Peyer's patch (tissue), 4 donors: ENCODE measurements at regions not wholly inside any gene's neighbourhood (a gene's known extent, or its start where the extent isn't known, plus 50 kb on each side); places are given as distances from the start of the nearest gene placed in this dataset.
"Not testable (repeated sequence)": the region's sequence is repeated elsewhere in the genome, so short reads cannot be mapped to it uniquely, and the experiment has no call there.

Source experiments
- DNase-seq, 3 donors: peaks; one replicate each; pipeline ENCODE4 v3.0.0-alpha.2; 2017 to 2019
- H3K27ac ChIP-seq, 4 donors: fragments of 200-600 bp; sonication (generic); one replicate each; pipeline ENCODE4 v1.5.1; 2016 to 2019
- H3K27me3 ChIP-seq, 2 donors: fragments of 200-600 bp; sonication (generic); one replicate each; pipeline ENCODE4 v1.5.1; 2019
- H3K36me3 ChIP-seq, 3 donors: fragments of 200-600 bp; sonication (generic); one replicate each; pipeline ENCODE4 v1.5.1; 2016 to 2019
- H3K4me1 ChIP-seq, 4 donors: fragments of 200-600 bp; sonication (generic); one replicate each; pipeline ENCODE4 v1.5.1; 2016 to 2019
- H3K4me3 ChIP-seq, 4 donors: fragments of 200-600 bp; sonication (generic); 1 replicate in 3 of 4; 2 replicates in 1 of 4; pipeline ENCODE4 v1.5.1; 2016 to 2019; ENCODE audit warnings: mild to moderate bottlenecking in 1 of 4
- H3K9me3 ChIP-seq, 4 donors: fragments of 200-600 bp; sonication (generic); one replicate each; pipeline ENCODE4 v1.5.1; 2016 to 2019; ENCODE audit warnings: mild to moderate bottlenecking in 1 of 4
- POLR2A ChIP-seq, 2 donors: fragments of 450-650 bp; IDR thresholded peaks; one replicate each; pipeline ENCODE4 v1.5.1; 2017; ENCODE audit warnings: antibody characterized with exemption in 2 of 2, mild to moderate bottlenecking in 2 of 2, moderate library complexity in 2 of 2
- TF ChIP-seq, protein P1 (sequence below), 6 experiments: fragments of 450-650 bp in 4 of 6; fragments of 200-600 bp in 2 of 6; sonication (generic) in 1 of 6; IDR thresholded peaks; one replicate each; pipeline ENCODE4 v1.5.1; 2017 to 2019; ENCODE audit warnings: antibody characterized with exemption in 6 of 6, mild to moderate bottlenecking in 3 of 6, moderate library complexity in 1 of 6

DNA sequence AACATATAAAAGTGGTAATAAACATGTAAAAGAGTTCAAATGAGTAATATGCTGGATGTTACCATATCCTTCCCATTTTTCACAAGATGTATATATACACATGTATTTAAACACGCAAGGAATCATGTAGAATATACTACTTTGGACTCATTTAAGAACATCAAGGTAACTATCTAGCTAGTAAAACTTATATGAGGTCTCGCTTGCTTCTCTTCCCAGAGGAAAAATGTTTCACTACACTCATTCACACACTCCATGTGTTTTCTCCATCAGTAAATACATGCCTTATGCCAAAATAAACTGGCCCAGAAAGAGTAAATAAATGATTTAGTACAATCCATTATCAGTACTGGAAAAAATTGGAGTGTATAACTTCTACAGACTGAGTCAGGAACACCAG lies 229.2 kb upstream of the MME start:
- no peaks in the 10 kb centered on the region for H3K9me3 ChIP-seq
- TF ChIP-seq POLR2A (IDR thresholded peaks at IDR 0.05) = no peak
- TF ChIP-seq, protein P1, sequence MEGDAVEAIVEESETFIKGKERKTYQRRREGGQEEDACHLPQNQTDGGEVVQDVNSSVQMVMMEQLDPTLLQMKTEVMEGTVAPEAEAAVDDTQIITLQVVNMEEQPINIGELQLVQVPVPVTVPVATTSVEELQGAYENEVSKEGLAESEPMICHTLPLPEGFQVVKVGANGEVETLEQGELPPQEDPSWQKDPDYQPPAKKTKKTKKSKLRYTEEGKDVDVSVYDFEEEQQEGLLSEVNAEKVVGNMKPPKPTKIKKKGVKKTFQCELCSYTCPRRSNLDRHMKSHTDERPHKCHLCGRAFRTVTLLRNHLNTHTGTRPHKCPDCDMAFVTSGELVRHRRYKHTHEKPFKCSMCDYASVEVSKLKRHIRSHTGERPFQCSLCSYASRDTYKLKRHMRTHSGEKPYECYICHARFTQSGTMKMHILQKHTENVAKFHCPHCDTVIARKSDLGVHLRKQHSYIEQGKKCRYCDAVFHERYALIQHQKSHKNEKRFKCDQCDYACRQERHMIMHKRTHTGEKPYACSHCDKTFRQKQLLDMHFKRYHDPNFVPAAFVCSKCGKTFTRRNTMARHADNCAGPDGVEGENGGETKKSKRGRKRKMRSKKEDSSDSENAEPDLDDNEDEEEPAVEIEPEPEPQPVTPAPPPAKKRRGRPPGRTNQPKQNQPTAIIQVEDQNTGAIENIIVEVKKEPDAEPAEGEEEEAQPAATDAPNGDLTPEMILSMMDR (IDR thresholded peaks at IDR 0.05) = no peak
- H3K27me3 ChIP-seq = no peaks in the 10 kb centered on the region
- no peaks in the 10 kb centered on the region for H3K4me1 ChIP-seq
- no peak overlapping the region for H3K4me3 ChIP-seq
- DNase-seq = no peak
- H3K36me3 ChIP-seq = no peaks in the 10 kb centered on the region
- H3K27ac ChIP-seq = no peak overlapping the region

DNA sequence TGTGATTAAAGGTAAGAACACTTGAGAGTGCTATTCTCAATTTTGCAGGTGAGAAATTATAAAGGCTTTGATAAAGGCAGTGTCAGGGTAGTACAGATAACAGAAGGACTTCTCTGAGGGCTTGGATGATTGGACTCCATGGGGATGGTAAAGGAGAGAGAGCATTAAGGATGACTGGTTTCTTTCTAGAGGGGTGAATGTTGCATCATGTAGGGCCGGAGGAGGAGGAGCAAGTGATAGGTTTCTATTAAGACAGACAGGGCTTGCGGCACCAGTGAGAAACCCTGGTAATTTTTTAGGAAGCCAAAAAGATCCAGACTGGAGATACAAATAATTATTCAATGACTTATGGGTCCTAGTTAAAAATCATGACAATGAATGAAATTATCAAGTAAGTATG lies 230.7 kb upstream of the MME start:
- H3K27me3 ChIP-seq = no peaks in the 10 kb centered on the region
- TF ChIP-seq POLR2A (IDR thresholded peaks at IDR 0.05) = no peak
- TF ChIP-seq, protein P1 (IDR thresholded peaks at IDR 0.05) = no peak
- DNase-seq = no peak
- H3K4me1 ChIP-seq = no peaks in the 10 kb centered on the region
- H3K27ac ChIP-seq = no peak overlapping the region
- H3K36me3 ChIP-seq = no peaks in the 10 kb centered on the region
- no peaks in the 10 kb centered on the region for H3K9me3 ChIP-seq
- no peak overlapping the region for H3K4me3 ChIP-seq

DNA sequence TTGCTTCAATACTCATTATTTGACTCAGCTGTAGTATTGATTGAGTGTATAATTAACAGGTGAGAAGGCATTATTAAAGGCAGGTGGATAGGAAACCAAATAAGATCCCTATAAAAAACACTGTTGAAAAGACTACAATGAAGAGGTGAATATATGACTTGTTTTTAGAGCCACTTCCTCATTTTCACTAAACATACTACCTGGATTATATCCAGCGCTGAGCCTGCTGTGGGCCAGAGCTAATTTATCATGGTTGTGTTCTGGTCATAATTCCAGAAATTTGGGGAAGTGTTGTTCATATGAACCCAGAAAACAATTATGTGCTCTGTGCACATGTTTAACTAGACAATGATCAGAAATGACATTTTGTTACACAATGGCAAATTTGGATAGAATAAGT lies 235.3 kb upstream of the MME start:
- H3K27ac ChIP-seq = no peak overlapping the region
- no peaks in the 10 kb centered on the region for H3K4me1 ChIP-seq
- no peak for DNase-seq
- TF ChIP-seq POLR2A (IDR thresholded peaks at IDR 0.05) = no peak
- TF ChIP-seq, protein P1 (IDR thresholded peaks at IDR 0.05) = no peak
- no peaks in the 10 kb centered on the region for H3K9me3 ChIP-seq
- no peaks in the 10 kb centered on the region for H3K27me3 ChIP-seq
- no peak overlapping the region for H3K4me3 ChIP-seq
- no peaks in the 10 kb centered on the region for H3K36me3 ChIP-seq

DNA sequence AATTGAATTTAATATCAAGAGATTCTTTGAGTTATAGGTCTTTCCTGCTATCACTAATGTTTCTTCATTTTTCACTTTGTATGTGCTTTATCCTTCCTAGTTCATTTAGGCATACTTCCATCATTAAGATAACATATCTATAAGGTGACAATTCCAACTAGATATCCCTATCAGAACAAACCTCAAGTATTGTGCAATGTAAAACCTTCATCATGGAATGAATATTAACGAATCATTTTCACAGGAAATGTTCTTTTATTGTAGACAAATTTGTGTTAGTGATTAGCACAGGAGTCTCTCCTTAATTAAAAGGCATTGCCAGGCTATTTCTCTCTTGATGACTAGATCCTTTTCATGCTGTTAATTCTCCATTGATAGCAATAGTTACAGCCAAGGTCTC lies 236.5 kb upstream of the MME start:
- no peak overlapping the region for H3K4me3 ChIP-seq
- H3K9me3 ChIP-seq = no peaks in the 10 kb centered on the region
- TF ChIP-seq, protein P1 (IDR thresholded peaks at IDR 0.05) = no peak
- no peak for TF ChIP-seq POLR2A (IDR thresholded peaks at IDR 0.05)
- DNase-seq = no peak
- H3K4me1 ChIP-seq = no peaks in the 10 kb centered on the region
- no peak overlapping the region for H3K27ac ChIP-seq
- H3K27me3 ChIP-seq = no peaks in the 10 kb centered on the region
- no peaks in the 10 kb centered on the region for H3K36me3 ChIP-seq

DNA sequence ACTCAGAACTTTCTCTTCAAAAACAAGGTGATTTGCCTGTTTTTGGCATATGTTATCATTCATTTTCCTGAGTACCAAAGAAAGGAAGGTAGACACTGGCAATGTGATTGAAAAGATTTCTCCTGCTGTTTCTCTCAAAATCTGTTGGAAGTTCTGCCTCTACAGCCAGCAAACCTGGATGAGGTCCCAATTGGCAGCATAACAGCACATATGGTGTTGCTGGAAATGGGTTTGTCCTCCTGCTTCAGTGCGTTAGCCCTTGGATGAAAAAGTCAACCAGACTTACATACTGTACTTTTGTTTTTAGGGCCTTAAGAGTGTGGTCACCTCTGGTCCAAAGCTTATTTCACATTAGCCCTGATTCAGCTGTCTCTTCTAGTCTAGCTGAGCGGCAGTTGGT lies 237.6 kb upstream of the MME start:
- DNase-seq = no peak
- Histone ChIP-seq H3K36me3 (no peaks in the 10 kb centered on the region), H3K27me3 (no peaks in the 10 kb centered on the region), H3K9me3 (no peaks in the 10 kb centered on the region), H3K27ac (no peak overlapping the region), H3K4me3 (no peak overlapping the region), H3K4me1 (no peaks in the 10 kb centered on the region)
- TF ChIP-seq, protein P1 (IDR thresholded peaks at IDR 0.05) = no peak
- TF ChIP-seq POLR2A (IDR thresholded peaks at IDR 0.05) = no peak

DNA sequence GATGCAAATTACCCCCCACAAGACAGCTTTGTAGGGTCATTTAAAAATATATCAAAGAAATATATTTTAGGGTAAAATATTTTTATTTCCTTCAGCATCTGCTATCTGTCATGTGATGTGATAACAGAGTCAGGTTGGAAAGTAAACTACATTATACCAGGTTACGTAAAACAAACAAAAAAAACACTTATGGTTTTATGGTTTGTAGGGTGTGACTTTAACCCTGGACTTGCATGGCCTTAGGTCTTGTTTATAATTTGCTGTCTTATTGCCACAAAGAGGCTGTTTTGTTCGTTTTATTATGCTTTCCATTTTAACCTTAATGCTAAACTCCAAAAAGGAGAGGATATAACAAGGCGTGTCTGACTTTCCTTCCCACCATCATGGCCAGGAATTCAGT lies 244.5 kb upstream of the MME start:
- no peaks in the 10 kb centered on the region for H3K27me3 ChIP-seq
- no peak for DNase-seq
- H3K27ac ChIP-seq = no peak overlapping the region
- H3K36me3 ChIP-seq = no peaks in the 10 kb centered on the region
- TF ChIP-seq, protein P1 (IDR thresholded peaks at IDR 0.05) = no peak
- no peak for TF ChIP-seq POLR2A (IDR thresholded peaks at IDR 0.05)
- H3K4me1 ChIP-seq = no peaks in the 10 kb centered on the region
- no peak overlapping the region for H3K4me3 ChIP-seq
- H3K9me3 ChIP-seq = no peaks in the 10 kb centered on the region

DNA sequence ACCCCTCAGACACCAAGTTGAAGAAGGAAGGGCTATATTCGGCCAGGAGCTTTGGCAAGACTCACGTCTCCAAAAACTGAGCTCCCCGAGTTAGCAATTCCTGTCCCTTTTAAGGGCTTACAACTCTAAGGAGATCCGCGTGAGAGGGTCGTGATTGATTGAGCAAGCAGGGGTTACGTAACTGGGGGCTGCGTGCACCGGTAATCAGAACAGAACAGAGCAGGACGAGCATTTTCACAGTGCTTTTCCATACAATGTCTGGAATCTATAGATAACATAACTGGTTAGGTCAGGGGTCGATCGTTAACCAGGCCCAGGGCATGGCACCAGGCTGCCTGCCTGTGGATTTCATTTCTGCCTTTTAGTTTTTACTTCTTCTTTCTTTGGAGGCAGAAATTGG lies 245.3 kb upstream of the MME start:
- H3K4me3 ChIP-seq, H3K27ac ChIP-seq, H3K9me3 ChIP-seq, DNase-seq, H3K4me1 ChIP-seq, H3K27me3 ChIP-seq, H3K36me3 ChIP-seq: not testable (repeated sequence)
